HG03520 (cell line): ENCODE measurements at regions not wholly inside any gene's neighbourhood (a gene's known extent, or its start where the extent isn't known, plus 50 kb on each side); places are given as distances from the start of the nearest gene placed in this dataset.
A peak's percentile ranks its signal among the peaks of the same experiment; 100 is the strongest.

Experiments used
- ATAC-seq: cut with Tn5 transposase; IDR thresholded peaks from one replicate; pipeline ENCODE4 v1.9.1; 2021; ENCODE audit warnings: mild to moderate bottlenecking, moderate library complexity; ENCODE audit not compliant: unreplicated experiment

- ATAC-seq = no peak
Measured at GRCh38 chr7:115153176-115153575, 231.3 kb downstream of the MDFIC start.

GRCh38 chr7:115146148-115146547, 224.3 kb downstream of the MDFIC start:
- no peak for ATAC-seq

GRCh38 chr7:115145512-115145911, 223.6 kb downstream of the MDFIC start:
- ATAC-seq = peak; percentile 92

- no peak for ATAC-seq
Measured at GRCh38 chr7:115137816-115138215, 215.9 kb downstream of the MDFIC start.

- ATAC-seq = no peak
Measured at GRCh38 chr7:115136796-115137443, 215.0 kb downstream of the MDFIC start.

- peak; percentile 85 for ATAC-seq
Measured at GRCh38 chr7:115135769-115136410, 214.0 kb downstream of the MDFIC start.

- no peak for ATAC-seq
Measured at GRCh38 chr7:115135146-115135545, 213.3 kb downstream of the MDFIC start.

GRCh38 chr7:115133248-115133647, 211.4 kb downstream of the MDFIC start:
- ATAC-seq = no peak

- no peak for ATAC-seq
Measured at GRCh38 chr7:115132096-115132495, 210.2 kb downstream of the MDFIC start.

- ATAC-seq = no peak
Measured at GRCh38 chr7:115128154-115128553, 206.3 kb downstream of the MDFIC start.

- no peak for ATAC-seq
Measured at GRCh38 chr7:115127399-115128021, 205.6 kb downstream of the MDFIC start.

GRCh38 chr7:115125750-115126149, 203.9 kb downstream of the MDFIC start:
- no peak for ATAC-seq

GRCh38 chr7:115125312-115125711, 203.4 kb downstream of the MDFIC start:
- ATAC-seq = no peak

GRCh38 chr7:115124409-115124939, 202.6 kb downstream of the MDFIC start:
- no peak for ATAC-seq

GRCh38 chr7:115123441-115123840, 201.5 kb downstream of the MDFIC start:
- no peak for ATAC-seq

GRCh38 chr7:115122388-115122787, 200.5 kb downstream of the MDFIC start:
- ATAC-seq = no peak

GRCh38 chr7:115117748-115118147, 195.9 kb downstream of the MDFIC start:
- no peak for ATAC-seq

- ATAC-seq = peak; percentile 46
Measured at GRCh38 chr7:115116773-115117715, 195.2 kb downstream of the MDFIC start.

- ATAC-seq = no peak
Measured at GRCh38 chr7:115113776-115114175, 191.9 kb downstream of the MDFIC start.

GRCh38 chr7:115113131-115113530, 191.2 kb downstream of the MDFIC start:
- no peak for ATAC-seq

- no peak for ATAC-seq
Measured at GRCh38 chr7:115110523-115110922, 188.6 kb downstream of the MDFIC start.
